ENCODE measurements at regions not wholly inside any gene's neighbourhood (a gene's known extent, or its start where the extent isn't known, plus 50 kb on each side); places are given as distances from the start of the nearest gene placed in this dataset.

DNA sequence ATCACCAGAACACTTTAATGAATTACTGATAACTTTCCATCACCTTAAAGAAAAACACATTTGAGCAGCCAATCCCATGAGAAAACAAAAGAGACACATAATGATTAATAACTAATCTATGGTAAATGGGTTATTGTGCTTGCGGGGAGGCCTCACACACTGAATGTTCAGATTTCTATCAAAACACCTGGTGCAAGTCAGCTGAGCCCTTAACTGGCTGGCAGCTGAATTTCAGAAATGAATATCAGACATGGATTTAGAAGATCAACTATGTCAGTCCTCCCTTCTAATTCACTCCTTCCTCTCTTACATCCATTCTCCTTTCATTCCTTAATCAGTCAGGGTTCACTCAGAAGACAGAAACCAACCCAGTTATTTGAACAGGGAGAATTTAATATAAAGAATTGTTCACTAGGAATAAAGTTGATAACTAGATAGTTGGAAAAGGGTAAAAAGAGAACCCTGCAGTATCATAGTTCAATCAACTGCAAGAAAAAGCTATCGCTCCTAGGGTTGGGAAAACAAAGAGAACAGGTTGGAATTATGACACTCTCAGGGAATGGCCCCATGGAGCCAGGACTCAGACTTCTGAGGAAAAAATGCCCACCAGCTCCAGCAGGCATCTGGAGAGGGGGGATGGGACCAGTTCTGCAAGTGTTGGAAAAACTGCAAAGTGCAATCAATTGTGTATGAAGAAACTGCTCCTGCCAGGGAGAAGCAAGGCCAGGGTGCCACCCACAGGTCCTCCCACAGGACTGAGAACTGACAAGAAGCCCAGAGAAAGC is 577.1 kb upstream of the CDH5 start:
- TF ChIP-seq POLR2A (IDR thresholded peaks at IDR 0.05) = no peak
- TF ChIP-seq, protein P1, sequence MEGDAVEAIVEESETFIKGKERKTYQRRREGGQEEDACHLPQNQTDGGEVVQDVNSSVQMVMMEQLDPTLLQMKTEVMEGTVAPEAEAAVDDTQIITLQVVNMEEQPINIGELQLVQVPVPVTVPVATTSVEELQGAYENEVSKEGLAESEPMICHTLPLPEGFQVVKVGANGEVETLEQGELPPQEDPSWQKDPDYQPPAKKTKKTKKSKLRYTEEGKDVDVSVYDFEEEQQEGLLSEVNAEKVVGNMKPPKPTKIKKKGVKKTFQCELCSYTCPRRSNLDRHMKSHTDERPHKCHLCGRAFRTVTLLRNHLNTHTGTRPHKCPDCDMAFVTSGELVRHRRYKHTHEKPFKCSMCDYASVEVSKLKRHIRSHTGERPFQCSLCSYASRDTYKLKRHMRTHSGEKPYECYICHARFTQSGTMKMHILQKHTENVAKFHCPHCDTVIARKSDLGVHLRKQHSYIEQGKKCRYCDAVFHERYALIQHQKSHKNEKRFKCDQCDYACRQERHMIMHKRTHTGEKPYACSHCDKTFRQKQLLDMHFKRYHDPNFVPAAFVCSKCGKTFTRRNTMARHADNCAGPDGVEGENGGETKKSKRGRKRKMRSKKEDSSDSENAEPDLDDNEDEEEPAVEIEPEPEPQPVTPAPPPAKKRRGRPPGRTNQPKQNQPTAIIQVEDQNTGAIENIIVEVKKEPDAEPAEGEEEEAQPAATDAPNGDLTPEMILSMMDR (IDR thresholded peaks at IDR 0.05) = no peak

Data from breast epithelium (tissue), 3 donors.